ENCODE measurements at regions not wholly inside any gene's neighbourhood (a gene's known extent, or its start where the extent isn't known, plus 50 kb on each side); places are given as distances from the start of the nearest gene placed in this dataset.

DNA sequence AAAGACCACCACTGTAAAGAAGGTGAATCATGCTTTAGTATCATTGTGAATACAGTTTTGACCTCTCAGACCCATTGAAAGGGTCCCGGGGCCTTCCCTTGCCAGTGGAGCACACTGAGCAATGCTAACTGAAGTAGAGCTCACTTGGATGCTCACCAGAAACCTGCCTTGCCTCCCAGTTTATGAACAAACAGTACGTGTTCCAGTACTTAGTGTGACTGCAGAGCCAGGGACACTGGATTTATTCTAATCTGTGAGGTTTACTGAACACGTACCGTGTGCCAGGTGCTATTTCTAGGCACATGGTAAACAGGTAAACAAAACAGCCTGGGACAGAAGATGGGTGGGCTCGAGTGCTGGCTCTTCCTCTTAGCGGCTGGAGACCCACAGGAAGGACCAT, 79.6 kb downstream of the FOXL1 start:
- intact Hi-C loops (cut with DNase I; ENCODE audit: low total_unique reads), result no loop called here
- TF ChIP-seq, protein P1, sequence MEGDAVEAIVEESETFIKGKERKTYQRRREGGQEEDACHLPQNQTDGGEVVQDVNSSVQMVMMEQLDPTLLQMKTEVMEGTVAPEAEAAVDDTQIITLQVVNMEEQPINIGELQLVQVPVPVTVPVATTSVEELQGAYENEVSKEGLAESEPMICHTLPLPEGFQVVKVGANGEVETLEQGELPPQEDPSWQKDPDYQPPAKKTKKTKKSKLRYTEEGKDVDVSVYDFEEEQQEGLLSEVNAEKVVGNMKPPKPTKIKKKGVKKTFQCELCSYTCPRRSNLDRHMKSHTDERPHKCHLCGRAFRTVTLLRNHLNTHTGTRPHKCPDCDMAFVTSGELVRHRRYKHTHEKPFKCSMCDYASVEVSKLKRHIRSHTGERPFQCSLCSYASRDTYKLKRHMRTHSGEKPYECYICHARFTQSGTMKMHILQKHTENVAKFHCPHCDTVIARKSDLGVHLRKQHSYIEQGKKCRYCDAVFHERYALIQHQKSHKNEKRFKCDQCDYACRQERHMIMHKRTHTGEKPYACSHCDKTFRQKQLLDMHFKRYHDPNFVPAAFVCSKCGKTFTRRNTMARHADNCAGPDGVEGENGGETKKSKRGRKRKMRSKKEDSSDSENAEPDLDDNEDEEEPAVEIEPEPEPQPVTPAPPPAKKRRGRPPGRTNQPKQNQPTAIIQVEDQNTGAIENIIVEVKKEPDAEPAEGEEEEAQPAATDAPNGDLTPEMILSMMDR (IDR thresholded peaks at IDR 0.05), result no peak
- no peak for TF ChIP-seq POLR2A (IDR thresholded peaks at IDR 0.05)
- TF ChIP-seq POLR2AphosphoS5 (IDR thresholded peaks at IDR 0.05), result no peak
- Histone ChIP-seq H3K27me3 (peaks cover 0 to 30% of the 10 kb centered on the region in 2 donors), H3K4me3 (no peak overlapping the region), H3K9me3 (no peaks in the 10 kb centered on the region), H3K4me1 (no peaks in the 10 kb centered on the region), H3K27ac (no peak overlapping the region), H3K36me3 (no peaks in the 10 kb centered on the region)
- no peak for DNase-seq (ENCODE audit: low spot score in 2 of 2)

DNA sequence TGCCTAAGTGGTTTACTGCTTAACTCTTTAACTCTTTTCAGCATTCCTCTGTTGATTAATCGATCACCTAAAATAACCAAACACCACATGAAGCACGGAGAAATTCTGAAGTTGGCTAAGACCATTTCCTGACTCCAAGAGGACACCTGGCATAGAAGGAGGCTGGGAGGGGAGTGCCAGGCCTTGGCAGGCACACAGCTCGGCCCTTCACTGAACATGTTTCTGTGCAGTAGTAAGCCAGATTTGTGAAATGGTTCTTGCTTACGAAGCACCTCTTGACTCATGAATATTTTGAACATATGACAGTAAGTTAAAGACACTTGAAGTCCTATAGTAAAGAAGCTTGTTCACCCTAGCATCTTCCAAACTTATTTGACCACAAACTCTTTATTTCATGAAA, 82.3 kb downstream of the FOXL1 start:
- no peak for DNase-seq (ENCODE audit: low spot score in 2 of 2)
- Histone ChIP-seq H3K27ac (no peak overlapping the region), H3K36me3 (no peaks in the 10 kb centered on the region), H3K4me3 (no peak overlapping the region), H3K4me1 (no peaks in the 10 kb centered on the region), H3K27me3 (peaks cover 0 to 30% of the 10 kb centered on the region in 2 donors), H3K9me3 (no peaks in the 10 kb centered on the region)
- TF ChIP-seq, protein P1 (IDR thresholded peaks at IDR 0.05), result no peak
- intact Hi-C loops (cut with DNase I; ENCODE audit: low total_unique reads), result no loop called here

DNA sequence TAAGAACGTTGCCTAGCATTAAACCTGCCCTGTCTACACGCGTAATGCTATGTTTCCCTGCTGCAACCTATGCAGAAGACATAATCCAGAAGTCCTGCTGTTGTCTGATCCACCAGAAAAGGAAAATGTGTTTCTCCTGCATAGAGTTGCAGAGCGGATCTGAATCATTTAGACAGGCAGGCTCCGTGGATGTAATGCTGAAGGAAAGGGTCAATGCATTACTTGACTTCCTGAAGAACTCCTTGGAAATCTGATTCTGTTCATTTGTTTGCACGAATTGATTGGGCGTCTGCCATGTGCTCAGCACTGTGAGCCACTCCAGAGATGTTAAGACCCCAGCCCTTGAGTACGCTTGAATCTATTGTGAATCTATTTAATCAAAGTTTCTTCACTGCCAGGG, 83.4 kb downstream of the FOXL1 start:
- DNase-seq (ENCODE audit: low spot score in 2 of 2), result no peak
- Histone ChIP-seq H3K27me3 (peaks cover 0 to 29% of the 10 kb centered on the region in 2 donors), H3K4me3 (no peak overlapping the region), H3K27ac (no peak overlapping the region), H3K4me1 (no peaks in the 10 kb centered on the region), H3K36me3 (no peaks in the 10 kb centered on the region), H3K9me3 (no peaks in the 10 kb centered on the region)
- intact Hi-C loops (cut with DNase I; ENCODE audit: low total_unique reads), result no loop called here
- no peak for TF ChIP-seq POLR2AphosphoS5 (IDR thresholded peaks at IDR 0.05)
- TF ChIP-seq, protein P1 (IDR thresholded peaks at IDR 0.05), result no peak

DNA sequence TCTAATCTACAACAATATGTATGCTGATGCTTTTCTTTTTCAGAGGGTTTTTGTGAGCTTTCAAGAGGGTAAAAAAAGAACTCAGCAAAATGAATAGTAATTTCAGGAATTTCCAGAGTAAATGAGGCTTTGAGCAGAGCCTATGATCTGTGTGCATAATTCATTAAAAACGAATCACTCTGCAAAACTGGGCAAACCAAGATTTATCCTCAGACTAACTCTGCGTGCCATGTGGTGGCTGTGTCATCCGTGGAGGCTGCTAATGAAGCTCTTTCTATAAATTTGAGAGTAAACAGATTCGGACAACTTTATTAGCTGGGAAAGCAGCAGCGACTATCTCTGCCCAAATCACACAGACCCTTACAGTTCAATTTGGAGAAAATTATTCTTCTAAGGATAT, 83.8 kb downstream of the FOXL1 start:
- DNase-seq (ENCODE audit: low spot score in 2 of 2), result no peak
- intact Hi-C loops (cut with DNase I; ENCODE audit: low total_unique reads), result no loop called here
- Histone ChIP-seq H3K9me3 (no peaks in the 10 kb centered on the region), H3K27ac (no peak overlapping the region), H3K4me3 (no peak overlapping the region), H3K4me1 (no peaks in the 10 kb centered on the region), H3K36me3 (no peaks in the 10 kb centered on the region), H3K27me3 (peaks cover 0 to 34% of the 10 kb centered on the region in 2 donors)
- TF ChIP-seq POLR2AphosphoS5 (IDR thresholded peaks at IDR 0.05) (no peak), POLR2A (IDR thresholded peaks at IDR 0.05) (no peak)
- TF ChIP-seq, protein P1 (IDR thresholded peaks at IDR 0.05), result no peak

DNA sequence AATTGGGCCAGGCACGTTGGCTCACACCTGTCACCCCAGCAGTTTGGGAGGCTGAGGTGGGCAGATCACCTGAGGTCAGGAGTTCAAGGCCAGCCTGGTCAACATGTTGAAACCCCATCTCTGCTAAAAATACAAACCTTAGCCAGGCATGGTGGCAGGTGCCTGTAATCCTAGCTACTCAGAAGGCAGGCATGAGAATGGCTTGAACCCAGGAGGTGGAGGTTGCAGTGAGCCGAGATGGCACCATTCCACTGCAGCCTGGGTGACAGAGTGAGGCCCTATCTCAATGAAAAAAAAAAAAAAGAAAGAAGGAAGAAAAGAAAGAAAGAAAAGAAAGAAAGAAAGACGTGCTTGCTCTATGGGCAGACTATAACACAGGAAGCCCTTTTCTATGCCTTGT, 84.4 kb downstream of the FOXL1 start:
- Histone ChIP-seq H3K27me3 (peaks cover 0 to 35% of the 10 kb centered on the region in 2 donors), H3K4me3 (no peak overlapping the region), H3K36me3 (no peaks in the 10 kb centered on the region), H3K9me3 (no peaks in the 10 kb centered on the region), H3K27ac (no peak overlapping the region), H3K4me1 (no peaks in the 10 kb centered on the region)
- intact Hi-C loops (cut with DNase I; ENCODE audit: low total_unique reads), result no loop called here
- DNase-seq (ENCODE audit: low spot score in 2 of 2), result no peak
- TF ChIP-seq POLR2AphosphoS5 (IDR thresholded peaks at IDR 0.05), result no peak
- no peak for TF ChIP-seq POLR2A (IDR thresholded peaks at IDR 0.05)
- TF ChIP-seq, protein P1 (IDR thresholded peaks at IDR 0.05), result no peak
